NCI-H82 treated with DMSO at 0.1 percent for 48 hours (cell line): ENCODE measurements at regions not wholly inside any gene's neighbourhood (a gene's known extent, or its start where the extent isn't known, plus 50 kb on each side); places are given as distances from the start of the nearest gene placed in this dataset.

ENCODE experiments used
- DNase-seq: peaks from one replicate; lab custom pipeline; 2025; ENCODE audit not compliant: unreplicated experiment; lab: John Stamatoyannopoulos, UW

- DNase-seq = no peak
Observed at GRCh38 chr10:116792817-116793216, 50.5 kb upstream of the HSPA12A start.

GRCh38 chr10:116796469-116796868, 52.8 kb upstream of the ENO4 start:
- DNase-seq = no peak

- peak; percentile 21 for DNase-seq
Observed at GRCh38 chr10:116796910-116797513, 52.3 kb upstream of the ENO4 start.

GRCh38 chr10:116798859-116799258, 50.4 kb upstream of the ENO4 start:
- no peak for DNase-seq
